ENCODE measurements at regions not wholly inside any gene's neighbourhood (a gene's known extent, or its start where the extent isn't known, plus 50 kb on each side); places are given as distances from the start of the nearest gene placed in this dataset.
A peak's percentile ranks its signal among the peaks of the same experiment; 100 is the strongest.

DNA sequence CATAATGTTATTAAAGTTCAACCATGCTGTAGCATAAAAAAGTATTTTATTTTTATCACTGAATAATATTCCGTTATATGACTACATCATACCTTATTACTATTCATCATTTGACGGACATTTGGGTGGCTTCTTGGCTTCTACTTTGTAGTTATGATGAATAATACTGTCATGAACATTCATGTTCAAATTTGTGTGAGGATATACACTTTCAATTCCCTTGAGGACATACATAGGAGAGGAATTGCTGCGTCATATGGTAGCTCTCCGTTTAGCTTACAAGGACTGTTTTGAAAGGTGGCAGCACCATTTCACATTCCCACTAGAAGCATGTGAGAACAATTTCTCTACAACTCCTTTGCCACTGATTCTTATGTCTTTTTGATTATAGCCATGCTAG is 910.8 kb upstream of the MIR17HG start:
- H4K20me1 ChIP-seq (ENCODE audit: low read length), result no peaks in the 10 kb centered on the region
- DNase-seq (no peak), ATAC-seq (no peak)
- ChIA-PET POLR2A (ENCODE audit: unreplicated experiment) (no interaction called here), CTCF (no interaction called here)
- no peaks in the 10 kb centered on the region for H3K4me1 ChIP-seq (ENCODE audit: insufficient read depth, low read length)
- H3K27me3 ChIP-seq (ENCODE audit: low read length), result no peaks in the 10 kb centered on the region
- TF ChIP-seq EZH2 (IDR thresholded peaks at IDR 0.05; ENCODE audit: low read length, unreplicated experiment) (no peak), EZH2phosphoT487 (IDR thresholded peaks at IDR 0.05; ENCODE audit: borderline replicate concordance, low read length) (no peak)
- TF ChIP-seq, protein P1, sequence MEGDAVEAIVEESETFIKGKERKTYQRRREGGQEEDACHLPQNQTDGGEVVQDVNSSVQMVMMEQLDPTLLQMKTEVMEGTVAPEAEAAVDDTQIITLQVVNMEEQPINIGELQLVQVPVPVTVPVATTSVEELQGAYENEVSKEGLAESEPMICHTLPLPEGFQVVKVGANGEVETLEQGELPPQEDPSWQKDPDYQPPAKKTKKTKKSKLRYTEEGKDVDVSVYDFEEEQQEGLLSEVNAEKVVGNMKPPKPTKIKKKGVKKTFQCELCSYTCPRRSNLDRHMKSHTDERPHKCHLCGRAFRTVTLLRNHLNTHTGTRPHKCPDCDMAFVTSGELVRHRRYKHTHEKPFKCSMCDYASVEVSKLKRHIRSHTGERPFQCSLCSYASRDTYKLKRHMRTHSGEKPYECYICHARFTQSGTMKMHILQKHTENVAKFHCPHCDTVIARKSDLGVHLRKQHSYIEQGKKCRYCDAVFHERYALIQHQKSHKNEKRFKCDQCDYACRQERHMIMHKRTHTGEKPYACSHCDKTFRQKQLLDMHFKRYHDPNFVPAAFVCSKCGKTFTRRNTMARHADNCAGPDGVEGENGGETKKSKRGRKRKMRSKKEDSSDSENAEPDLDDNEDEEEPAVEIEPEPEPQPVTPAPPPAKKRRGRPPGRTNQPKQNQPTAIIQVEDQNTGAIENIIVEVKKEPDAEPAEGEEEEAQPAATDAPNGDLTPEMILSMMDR (conservative IDR thresholded peaks at IDR 0.05; ENCODE audit: low read depth, low read length), result no peak
- no peak overlapping the region for H3K9ac ChIP-seq (ENCODE audit: low read length)
- BruUV-seq (replicated peaks), result no TSS peak
- no peak overlapping the region for H3K4me3 ChIP-seq (ENCODE audit: low read length)
- H3F3A ChIP-seq (ENCODE audit: low read length, unreplicated experiment), result no peaks in the 10 kb centered on the region
- H2AFZ ChIP-seq (ENCODE audit: low read length), result no peak overlapping the region
- H3K36me3 ChIP-seq (ENCODE audit: low read depth, low read length), result no peaks in the 10 kb centered on the region
- H3K27ac ChIP-seq (ENCODE audit: low read length), result no peak overlapping the region
- no peaks in the 10 kb centered on the region for H3K9me3 ChIP-seq (ENCODE audit: low read length)
- intact Hi-C loops (cut with micrococcal nuclease), result no loop called here
- H3K4me2 ChIP-seq (ENCODE audit: low read length), result no peak overlapping the region
- H3K9me2 ChIP-seq (replicated peaks; ENCODE audit: low read length), result no peaks in the 10 kb centered on the region
- H3K79me2 ChIP-seq (ENCODE audit: low read length), result no peaks in the 10 kb centered on the region

DNA sequence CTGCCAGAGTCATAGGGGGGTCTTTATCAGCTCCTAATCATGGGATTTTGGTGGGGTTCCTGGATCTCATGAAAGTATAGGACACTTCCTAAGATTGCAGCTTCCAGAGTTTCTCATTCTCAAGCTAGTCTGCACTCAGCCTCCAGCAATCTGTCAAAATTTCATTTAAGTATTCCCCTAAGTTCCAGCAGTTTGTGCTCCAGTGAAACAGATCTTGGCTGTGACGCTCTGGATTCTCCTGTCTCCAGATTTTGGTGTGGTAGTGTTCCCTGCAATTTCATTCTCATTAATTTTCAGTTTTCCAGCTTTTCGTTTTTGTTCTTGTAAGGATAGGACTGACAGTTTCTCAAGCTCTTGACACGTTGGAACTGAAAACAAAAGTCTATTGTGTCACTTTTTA is 908.9 kb upstream of the MIR17HG start:
- H3K9ac ChIP-seq (ENCODE audit: low read length), result no peak overlapping the region
- ATAC-seq, result no peak
- intact Hi-C loops (cut with micrococcal nuclease), result no loop called here
- ChIA-PET CTCF (no interaction called here), POLR2A (ENCODE audit: unreplicated experiment) (no interaction called here)
- no peaks in the 10 kb centered on the region for H3K79me2 ChIP-seq (ENCODE audit: low read length)
- H3F3A ChIP-seq (ENCODE audit: low read length, unreplicated experiment), result no peaks in the 10 kb centered on the region
- BruUV-seq (replicated peaks), result no TSS peak
- no peaks in the 10 kb centered on the region for H4K20me1 ChIP-seq (ENCODE audit: low read length)
- no peak overlapping the region for H3K27ac ChIP-seq (ENCODE audit: low read length)
- no peak overlapping the region for H2AFZ ChIP-seq (ENCODE audit: low read length)
- no peaks in the 10 kb centered on the region for H3K9me3 ChIP-seq (ENCODE audit: low read length)
- no peaks in the 10 kb centered on the region for H3K9me2 ChIP-seq (replicated peaks; ENCODE audit: low read length)
- TF ChIP-seq, protein P1 (conservative IDR thresholded peaks at IDR 0.05; ENCODE audit: low read depth, low read length), result no peak
- TF ChIP-seq EZH2 (IDR thresholded peaks at IDR 0.05; ENCODE audit: low read length, unreplicated experiment) (no peak), EZH2phosphoT487 (IDR thresholded peaks at IDR 0.05; ENCODE audit: borderline replicate concordance, low read length) (no peak)
- no peaks in the 10 kb centered on the region for H3K36me3 ChIP-seq (ENCODE audit: low read depth, low read length)
- no peaks in the 10 kb centered on the region for H3K27me3 ChIP-seq (ENCODE audit: low read length)
- H3K4me2 ChIP-seq (ENCODE audit: low read length), result no peak overlapping the region
- H3K4me1 ChIP-seq (ENCODE audit: insufficient read depth, low read length), result no peaks in the 10 kb centered on the region; the same call in 1 of the 2 replicates
- DNase-seq, result no peak
- H3K4me3 ChIP-seq (ENCODE audit: low read length), result no peak overlapping the region

DNA sequence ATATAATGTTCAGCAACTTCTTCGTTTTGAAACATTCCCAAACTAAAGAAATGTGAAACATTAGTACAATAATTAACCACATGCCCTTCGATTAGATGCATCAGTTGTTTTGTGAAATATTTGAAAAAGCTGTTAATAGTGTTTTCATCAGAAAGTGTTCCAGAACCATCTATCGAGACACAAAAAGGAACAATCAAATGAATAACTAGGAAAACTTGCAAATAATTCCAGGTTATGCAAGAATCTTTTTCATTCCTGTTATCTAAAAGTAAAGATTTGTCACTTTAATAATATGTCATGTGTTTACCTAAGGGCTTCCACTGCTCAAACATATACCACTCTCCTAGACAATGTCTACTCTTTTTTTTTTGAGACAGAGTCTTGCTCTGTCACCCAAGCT is 904.2 kb upstream of the MIR17HG start:
- intact Hi-C loops (cut with micrococcal nuclease), result no loop called here
- BruUV-seq (replicated peaks), result no TSS peak
- Histone ChIP-seq H2AFZ (ENCODE audit: low read length) (no peak overlapping the region), H3K27ac (ENCODE audit: low read length) (no peak overlapping the region), H3K4me3 (ENCODE audit: low read length) (no peak overlapping the region), H3K4me2 (ENCODE audit: low read length) (no peak overlapping the region), H4K20me1 (ENCODE audit: low read length) (no peaks in the 10 kb centered on the region), H3K4me1 (ENCODE audit: insufficient read depth, low read length) (peaks cover 28% of the 10 kb centered on the region), H3K36me3 (ENCODE audit: low read depth, low read length) (no peaks in the 10 kb centered on the region), H3K79me2 (ENCODE audit: low read length) (no peaks in the 10 kb centered on the region), H3F3A (ENCODE audit: low read length, unreplicated experiment) (no peaks in the 10 kb centered on the region), H3K9me2 (replicated peaks; ENCODE audit: low read length) (no peaks in the 10 kb centered on the region), H3K27me3 (ENCODE audit: low read length) (no peaks in the 10 kb centered on the region), H3K9me3 (ENCODE audit: low read length) (no peaks in the 10 kb centered on the region), H3K9ac (ENCODE audit: low read length) (no peak overlapping the region)
- TF ChIP-seq EZH2 (IDR thresholded peaks at IDR 0.05; ENCODE audit: low read length, unreplicated experiment) (no peak), EZH2phosphoT487 (IDR thresholded peaks at IDR 0.05; ENCODE audit: borderline replicate concordance, low read length) (no peak)
- TF ChIP-seq, protein P1 (conservative IDR thresholded peaks at IDR 0.05; ENCODE audit: low read depth, low read length), result no peak
- DNase-seq, result peak; percentile 54
- ChIA-PET POLR2A (ENCODE audit: unreplicated experiment) (no interaction called here), CTCF (no interaction called here)
- no peak for ATAC-seq
